GM18868 (cell line): ENCODE measurements at regions not wholly inside any gene's neighbourhood (a gene's known extent, or its start where the extent isn't known, plus 50 kb on each side); places are given as distances from the start of the nearest gene placed in this dataset.

Experiments
- ATAC-seq: cut with Tn5 transposase; IDR thresholded peaks from one replicate; pipeline ENCODE4 v1.9.1; 2021; ENCODE audit warnings: mild to moderate bottlenecking, moderate library complexity; ENCODE audit not compliant: unreplicated experiment

GRCh38 chr2:120563616-120564015 lies 172.1 kb upstream of the GLI2 start:
- no peak for ATAC-seq

GRCh38 chr2:120564213-120565094 lies 171.2 kb upstream of the GLI2 start:
- ATAC-seq: no peak

GRCh38 chr2:120565095-120565460 lies 170.6 kb upstream of the GLI2 start:
- no peak for ATAC-seq

GRCh38 chr2:120565929-120566328 lies 169.7 kb upstream of the GLI2 start:
- ATAC-seq: no peak

GRCh38 chr2:120566331-120567035 lies 169.2 kb upstream of the GLI2 start:
- no peak for ATAC-seq

- ATAC-seq: no peak
These were observed 168.5 kb upstream of the GLI2 start for GRCh38 chr2:120567128-120567527.

- ATAC-seq: no peak
These were observed 167.3 kb upstream of the GLI2 start for GRCh38 chr2:120568089-120568974.

- ATAC-seq: no peak
These were observed 166.7 kb upstream of the GLI2 start for GRCh38 chr2:120568975-120569268.

GRCh38 chr2:120570001-120570400 lies 165.7 kb upstream of the GLI2 start:
- ATAC-seq: no peak

- no peak for ATAC-seq
These were observed 165.1 kb upstream of the GLI2 start for GRCh38 chr2:120570546-120570945.

GRCh38 chr2:120571015-120571728 lies 164.5 kb upstream of the GLI2 start:
- ATAC-seq: no peak

GRCh38 chr2:120572226-120572625 lies 163.4 kb upstream of the GLI2 start:
- no peak for ATAC-seq

GRCh38 chr2:120574620-120575019 lies 161.0 kb upstream of the GLI2 start:
- ATAC-seq: no peak

GRCh38 chr2:120575966-120576365 lies 159.7 kb upstream of the GLI2 start:
- ATAC-seq: no peak

- ATAC-seq: no peak
These were observed 158.9 kb upstream of the GLI2 start for GRCh38 chr2:120576509-120577474.

- ATAC-seq: no peak
These were observed 157.9 kb upstream of the GLI2 start for GRCh38 chr2:120577721-120578295.

- ATAC-seq: no peak
These were observed 156.9 kb upstream of the GLI2 start for GRCh38 chr2:120578576-120579352.

- ATAC-seq: no peak
These were observed 155.6 kb upstream of the GLI2 start for GRCh38 chr2:120579916-120580685.
